ENCODE measurements at regions not wholly inside any gene's neighbourhood (a gene's known extent, or its start where the extent isn't known, plus 50 kb on each side); places are given as distances from the start of the nearest gene placed in this dataset.

- Mint-ChIP-seq H3K27ac (no peak overlapping the region), H3K4me3 (peak overlapping the region in 1 of 8 donors; percentile 21), H3K27me3 (peaks cover 7 to 23% (median 18%) of the 10 kb centered on the region in 3 donors), H3K36me3 (no peaks in the 10 kb centered on the region), H3K4me1 (no peaks in the 10 kb centered on the region), H3K9me3 (peaks cover 0 to 7% (median 0%) of the 10 kb centered on the region in 7 donors)
- ATAC-seq (ENCODE audit: low read depth in 2 of 2) (no peak), DNase-seq (no peak)
Measured at GRCh38 chr13:106911627-106912026, 343.7 kb upstream of the ARGLU1 start.

- Mint-ChIP-seq H3K27me3 (peaks cover 7 to 24% (median 19%) of the 10 kb centered on the region in 3 donors), H3K4me1 (no peaks in the 10 kb centered on the region), H3K36me3 (no peaks in the 10 kb centered on the region), H3K9me3 (peaks cover 0 to 7% (median 0%) of the 10 kb centered on the region in 7 donors), H3K27ac (no peak overlapping the region), H3K4me3 (peak overlapping the region in 1 of 8 donors; percentile 18)
- DNase-seq: no peak
- no peak for ATAC-seq (ENCODE audit: low read depth in 2 of 2)
Measured at GRCh38 chr13:106911020-106911419, 343.1 kb upstream of the ARGLU1 start.

- H3K27me3 Mint-ChIP-seq: peaks cover 7 to 18% (median 15%) of the 10 kb centered on the region in 3 donors
- peak overlapping the region in 1 of 8 donors; percentile 62 for H3K4me3 Mint-ChIP-seq
- H3K27ac Mint-ChIP-seq: peak overlapping the region in 1 of 6 donors; percentile 7
- H3K36me3 Mint-ChIP-seq: no peaks in the 10 kb centered on the region
- peaks cover 0 to 7% (median 1%) of the 10 kb centered on the region in 7 donors for H3K9me3 Mint-ChIP-seq
- no peak for ATAC-seq (ENCODE audit: low read depth in 2 of 2)
- H3K4me1 Mint-ChIP-seq: no peaks in the 10 kb centered on the region
- no peak for DNase-seq
Measured at GRCh38 chr13:106906426-106906996, 338.6 kb upstream of the ARGLU1 start.

GRCh38 chr13:106905380-106906162, 337.6 kb upstream of the ARGLU1 start:
- peaks cover 7 to 18% (median 15%) of the 10 kb centered on the region in 3 donors for H3K27me3 Mint-ChIP-seq
- peaks cover 0 to 8% (median 0%) of the 10 kb centered on the region in 7 donors for H3K9me3 Mint-ChIP-seq
- H3K4me1 Mint-ChIP-seq: no peaks in the 10 kb centered on the region
- H3K36me3 Mint-ChIP-seq: no peaks in the 10 kb centered on the region
- no peak overlapping the region for H3K27ac Mint-ChIP-seq
- ATAC-seq (ENCODE audit: low read depth in 2 of 2) (no peak), DNase-seq (no peak)
- no peak overlapping the region for H3K4me3 Mint-ChIP-seq

- no peak for ATAC-seq (ENCODE audit: low read depth in 2 of 2)
- DNase-seq: no peak
- no peak overlapping the region for H3K4me3 Mint-ChIP-seq
- H3K9me3 Mint-ChIP-seq: peaks cover 0 to 8% (median 0%) of the 10 kb centered on the region in 7 donors
- H3K36me3 Mint-ChIP-seq: no peaks in the 10 kb centered on the region
- no peak overlapping the region for H3K27ac Mint-ChIP-seq
- H3K4me1 Mint-ChIP-seq: no peaks in the 10 kb centered on the region
- no peaks in the 10 kb centered on the region for H3K27me3 Mint-ChIP-seq
Measured at GRCh38 chr13:106899442-106899841, 331.5 kb upstream of the ARGLU1 start.

DNA sequence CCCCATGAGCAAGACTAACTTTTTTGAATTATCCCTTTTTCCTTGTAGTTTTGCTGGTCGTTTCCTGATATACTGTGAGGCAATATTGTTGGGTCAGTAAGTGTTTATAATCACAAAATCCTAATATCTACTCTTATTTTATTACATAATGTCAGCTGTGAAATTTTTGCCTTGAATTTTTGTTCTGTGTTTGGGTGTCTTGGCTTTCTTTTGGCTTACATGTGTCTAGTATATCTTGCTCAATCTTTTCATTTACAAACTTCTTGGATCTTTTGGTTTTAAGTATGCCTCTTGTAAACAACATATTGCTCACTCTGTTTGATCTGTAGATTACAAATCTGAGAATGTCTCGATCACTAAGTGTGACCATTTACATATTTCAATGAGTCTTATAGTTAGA, 330.3 kb upstream of the ARGLU1 start:
- H3K27me3 Mint-ChIP-seq: no peaks in the 10 kb centered on the region
- H3K27ac Mint-ChIP-seq: no peak overlapping the region
- ATAC-seq (ENCODE audit: low read depth in 2 of 2): no peak
- H3K36me3 Mint-ChIP-seq: no peaks in the 10 kb centered on the region
- peaks cover 0 to 8% (median 0%) of the 10 kb centered on the region in 7 donors for H3K9me3 Mint-ChIP-seq
- no peaks in the 10 kb centered on the region for H3K4me1 Mint-ChIP-seq
- no peak overlapping the region for H3K4me3 Mint-ChIP-seq
- no peak for DNase-seq

- DNase-seq (no peak), ATAC-seq (ENCODE audit: low read depth in 2 of 2) (no peak)
- Mint-ChIP-seq H3K27me3 (peaks cover 0 to 6% (median 0%) of the 10 kb centered on the region in 3 donors), H3K27ac (no peak overlapping the region), H3K4me3 (no peak overlapping the region), H3K9me3 (peaks cover 0 to 6% (median 0%) of the 10 kb centered on the region in 7 donors), H3K36me3 (no peaks in the 10 kb centered on the region), H3K4me1 (no peaks in the 10 kb centered on the region)
Measured at GRCh38 chr13:106888148-106888547, 320.2 kb upstream of the ARGLU1 start.

DNA sequence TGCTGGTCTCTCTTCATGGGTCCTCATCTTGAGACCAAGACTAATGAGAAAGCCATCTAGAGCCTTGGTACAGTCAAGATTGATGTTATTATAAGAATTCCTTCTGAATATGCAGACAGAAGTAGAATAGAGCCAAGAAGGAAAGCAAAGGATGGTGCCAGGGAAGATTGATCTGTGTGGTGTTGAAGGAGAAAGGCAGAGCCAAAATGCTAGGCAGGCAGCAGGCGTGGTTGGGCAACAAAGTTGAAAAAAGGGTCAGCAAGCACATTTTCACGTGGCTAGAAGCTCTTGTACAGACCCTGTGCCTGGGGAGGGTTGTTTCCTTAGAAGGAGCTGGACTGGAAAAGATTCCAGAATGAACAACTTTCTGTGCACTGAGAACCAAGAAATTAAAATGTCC, 319.7 kb upstream of the ARGLU1 start:
- Mint-ChIP-seq H3K27me3 (peaks cover 0 to 6% (median 0%) of the 10 kb centered on the region in 3 donors), H3K4me1 (no peaks in the 10 kb centered on the region), H3K4me3 (no peak overlapping the region), H3K36me3 (no peaks in the 10 kb centered on the region), H3K9me3 (peaks cover 0 to 6% (median 0%) of the 10 kb centered on the region in 7 donors), H3K27ac (no peak overlapping the region)
- no peak for ATAC-seq (ENCODE audit: low read depth in 2 of 2)
- no peak for DNase-seq

GRCh38 chr13:106883976-106884375, 316.0 kb upstream of the ARGLU1 start:
- peaks cover 0 to 6% (median 0%) of the 10 kb centered on the region in 3 donors for H3K27me3 Mint-ChIP-seq
- H3K4me3 Mint-ChIP-seq: no peak overlapping the region
- DNase-seq: no peak
- no peaks in the 10 kb centered on the region for H3K36me3 Mint-ChIP-seq
- peaks cover 0 to 6% (median 0%) of the 10 kb centered on the region in 7 donors for H3K9me3 Mint-ChIP-seq
- no peak for ATAC-seq (ENCODE audit: low read depth in 2 of 2)
- H3K27ac Mint-ChIP-seq: no peak overlapping the region
- no peaks in the 10 kb centered on the region for H3K4me1 Mint-ChIP-seq

DNA sequence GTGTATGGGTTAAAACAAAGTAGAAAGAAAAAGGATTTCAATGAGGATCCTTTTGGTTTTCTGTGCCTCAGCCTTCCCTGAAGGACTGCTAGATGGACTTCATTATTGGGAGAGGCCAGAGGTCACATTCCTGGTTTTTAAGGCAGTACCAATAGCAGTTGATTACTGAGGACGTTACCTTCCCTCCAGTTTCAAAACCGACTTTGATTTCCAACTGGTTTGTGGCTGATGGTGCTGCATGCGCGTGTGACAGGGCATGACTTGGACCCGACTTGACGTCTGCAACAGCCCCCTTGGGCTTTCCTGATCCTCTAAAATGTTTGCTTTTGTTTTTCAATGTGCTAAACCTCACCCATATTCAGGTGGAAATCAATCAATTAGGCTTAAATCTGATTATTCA, 314.3 kb upstream of the ARGLU1 start:
- DNase-seq (no peak), ATAC-seq (ENCODE audit: low read depth in 2 of 2) (no peak)
- H3K27me3 Mint-ChIP-seq: peaks cover 0 to 6% (median 0%) of the 10 kb centered on the region in 3 donors
- H3K4me1 Mint-ChIP-seq: no peaks in the 10 kb centered on the region
- no peak overlapping the region for H3K4me3 Mint-ChIP-seq
- no peaks in the 10 kb centered on the region for H3K9me3 Mint-ChIP-seq
- no peak overlapping the region for H3K27ac Mint-ChIP-seq
- no peaks in the 10 kb centered on the region for H3K36me3 Mint-ChIP-seq

DNA sequence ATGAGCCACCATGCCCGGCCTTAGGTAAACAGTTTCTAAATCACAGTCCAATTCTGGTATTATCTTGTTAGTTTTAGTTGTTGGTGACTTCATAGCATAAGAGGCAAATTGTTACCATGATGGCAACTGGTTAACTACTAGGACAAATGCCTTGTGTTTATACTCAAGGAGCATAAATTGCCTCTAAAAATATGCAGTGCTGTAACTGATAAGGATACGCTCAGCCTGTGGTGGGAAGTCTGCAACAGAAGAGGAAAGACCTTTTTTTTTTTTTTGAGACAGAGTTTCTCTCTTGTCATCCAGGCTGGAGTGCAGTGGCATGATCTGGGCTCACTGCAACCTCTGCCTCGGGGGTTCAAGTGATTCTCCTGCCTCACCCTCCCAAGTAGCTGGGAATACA, 311.9 kb upstream of the ARGLU1 start:
- ATAC-seq (ENCODE audit: low read depth in 2 of 2) (no peak), DNase-seq (no peak)
- no peaks in the 10 kb centered on the region for H3K36me3 Mint-ChIP-seq
- no peak overlapping the region for H3K27ac Mint-ChIP-seq
- H3K4me3 Mint-ChIP-seq: no peak overlapping the region
- H3K4me1 Mint-ChIP-seq: no peaks in the 10 kb centered on the region
- H3K27me3 Mint-ChIP-seq: no peaks in the 10 kb centered on the region
- H3K9me3 Mint-ChIP-seq: no peaks in the 10 kb centered on the region

- DNase-seq (no peak), ATAC-seq (ENCODE audit: low read depth in 2 of 2) (no peak)
- Mint-ChIP-seq H3K4me3 (no peak overlapping the region), H3K27ac (no peak overlapping the region), H3K36me3 (no peaks in the 10 kb centered on the region), H3K4me1 (no peaks in the 10 kb centered on the region), H3K9me3 (no peaks in the 10 kb centered on the region), H3K27me3 (no peaks in the 10 kb centered on the region)
Measured at GRCh38 chr13:106874323-106874722, 306.4 kb upstream of the ARGLU1 start.

GRCh38 chr13:106873810-106874209, 305.9 kb upstream of the ARGLU1 start:
- no peak overlapping the region for H3K27ac Mint-ChIP-seq
- no peaks in the 10 kb centered on the region for H3K9me3 Mint-ChIP-seq
- H3K27me3 Mint-ChIP-seq: no peaks in the 10 kb centered on the region
- H3K4me1 Mint-ChIP-seq: no peaks in the 10 kb centered on the region
- ATAC-seq (ENCODE audit: low read depth in 2 of 2) (no peak), DNase-seq (no peak)
- H3K4me3 Mint-ChIP-seq: no peak overlapping the region
- H3K36me3 Mint-ChIP-seq: no peaks in the 10 kb centered on the region

DNA sequence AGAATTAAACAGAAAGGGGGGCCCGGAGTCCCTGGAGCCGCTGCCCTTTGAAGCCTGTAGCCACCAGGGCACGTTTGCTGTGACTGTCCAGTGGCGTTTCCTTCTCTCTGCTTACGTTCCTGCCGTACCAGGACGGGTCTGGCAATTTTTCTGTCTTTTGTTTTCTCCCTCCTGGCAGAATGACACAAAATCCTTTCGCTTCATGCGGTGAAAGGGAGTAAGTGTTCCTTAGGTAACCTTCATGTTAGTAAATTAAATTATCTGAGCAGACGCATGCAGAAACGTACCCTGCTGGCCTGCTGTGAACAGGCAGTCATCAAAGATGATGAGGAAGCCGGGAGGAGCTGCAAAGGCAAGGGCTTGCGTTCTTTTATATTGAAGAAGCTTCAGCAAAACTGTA, 299.3 kb upstream of the ARGLU1 start:
- Mint-ChIP-seq H3K27ac (peak overlapping the region in 3 of 6 donors; percentile 15 to 65 (median 48)), H3K9me3 (no peaks in the 10 kb centered on the region), H3K36me3 (no peaks in the 10 kb centered on the region), H3K4me1 (peaks cover 0 to 13% (median 10%) of the 10 kb centered on the region in 3 donors), H3K4me3 (peak overlapping the region in 4 of 8 donors; percentile 22 to 79 (median 41)), H3K27me3 (peaks cover 0 to 10% (median 3%) of the 10 kb centered on the region in 3 donors)
- no peak for ATAC-seq (ENCODE audit: low read depth in 2 of 2)
- no peak for DNase-seq
